Neural crest cell (in vitro differentiated cells): ENCODE measurements at regions not wholly inside any gene's neighbourhood (a gene's known extent, or its start where the extent isn't known, plus 50 kb on each side); places are given as distances from the start of the nearest gene placed in this dataset.

Experiments used
- DNase-seq: peaks from one replicate; pipeline ENCODE4 v3.0.0; 2021; ENCODE audit warnings: low read depth, mixed read lengths, low spot score
- H3K27ac Mint-ChIP-seq: one replicate; pipeline ENCODE4 v1.8.0; 2021; ENCODE audit warnings: mild to moderate bottlenecking, mixed read lengths; ENCODE audit not compliant: unreplicated experiment
- H3K27me3 Mint-ChIP-seq: 2 replicates; pipeline ENCODE4 v1.8.0; 2021; ENCODE audit warnings: low read depth, mild to moderate bottlenecking, mixed read lengths
- H3K36me3 Mint-ChIP-seq: 2 replicates; pipeline ENCODE4 v1.8.0; 2021; ENCODE audit warnings: low read depth, mild to moderate bottlenecking, mixed read lengths
- H3K4me1 Mint-ChIP-seq: 2 replicates; pipeline ENCODE4 v1.8.0; 2021; ENCODE audit warnings: mixed read lengths
- H3K4me3 Mint-ChIP-seq: one replicate; pipeline ENCODE4 v1.8.0; 2021; ENCODE audit warnings: mild to moderate bottlenecking, mixed read lengths
- H3K9me3 Mint-ChIP-seq: 2 replicates; pipeline ENCODE4 v1.8.0; 2021; ENCODE audit warnings: mixed read lengths
- CTCF ChIP-seq: fragments of 200-600 bp; sonication (generic); conservative IDR thresholded peaks from 2 replicates; pipeline ENCODE4 v1.5.0; 2021; ENCODE audit warnings: antibody characterized with exemption, mild to moderate bottlenecking

GRCh38 chr2:138414014-138414413 lies 87.6 kb upstream of the SPOPL start:
- H3K27ac Mint-ChIP-seq: no peak overlapping the region
- no peak for TF ChIP-seq CTCF
- no peaks in the 10 kb centered on the region for H3K4me1 Mint-ChIP-seq
- H3K9me3 Mint-ChIP-seq: peaks cover 17% of the 10 kb centered on the region
- H3K27me3 Mint-ChIP-seq: no peaks in the 10 kb centered on the region
- H3K36me3 Mint-ChIP-seq: peaks cover 19% of the 10 kb centered on the region
- no peak overlapping the region for H3K4me3 Mint-ChIP-seq
- no peak for DNase-seq

- TF ChIP-seq CTCF: no peak
- Mint-ChIP-seq H3K4me1 (no peaks in the 10 kb centered on the region), H3K9me3 (peaks cover 15% of the 10 kb centered on the region), H3K27ac (no peak overlapping the region), H3K27me3 (no peaks in the 10 kb centered on the region), H3K4me3 (no peak overlapping the region), H3K36me3 (peaks cover 18% of the 10 kb centered on the region)
- DNase-seq: no peak
Measured at GRCh38 chr2:138415985-138416384, 85.6 kb upstream of the SPOPL start.

- Mint-ChIP-seq H3K27ac (no peak overlapping the region), H3K36me3 (peaks cover 6% of the 10 kb centered on the region)
Measured at GRCh38 chr2:138418453-138418852, 83.1 kb upstream of the SPOPL start.

GRCh38 chr2:138421315-138421970 lies 80.1 kb upstream of the SPOPL start:
- H3K9me3 Mint-ChIP-seq: peaks cover 12% of the 10 kb centered on the region
- H3K27me3 Mint-ChIP-seq: no peaks in the 10 kb centered on the region
- peaks cover 5% of the 10 kb centered on the region for H3K4me1 Mint-ChIP-seq
- H3K4me3 Mint-ChIP-seq: no peak overlapping the region
- H3K36me3 Mint-ChIP-seq: peaks cover 5% of the 10 kb centered on the region
- H3K27ac Mint-ChIP-seq: no peak overlapping the region
- TF ChIP-seq CTCF: no peak
- DNase-seq: no peak

More at GRCh38 chr2:138418453-138418852, 83.1 kb upstream of the SPOPL start:
- peaks cover 2% of the 10 kb centered on the region for H3K4me1 Mint-ChIP-seq
- DNase-seq: no peak
- no peak for TF ChIP-seq CTCF
- H3K4me3 Mint-ChIP-seq: no peak overlapping the region
- H3K27me3 Mint-ChIP-seq: no peaks in the 10 kb centered on the region
- H3K9me3 Mint-ChIP-seq: peaks cover 6% of the 10 kb centered on the region

- Mint-ChIP-seq H3K4me1 (peaks cover 5% of the 10 kb centered on the region), H3K9me3 (peaks cover 17% of the 10 kb centered on the region), H3K27ac (no peak overlapping the region), H3K36me3 (peaks cover 10% of the 10 kb centered on the region), H3K27me3 (no peaks in the 10 kb centered on the region), H3K4me3 (no peak overlapping the region)
- no peak for TF ChIP-seq CTCF
- DNase-seq: no peak
Measured at GRCh38 chr2:138421971-138422335, 79.6 kb upstream of the SPOPL start.

- H3K9me3 Mint-ChIP-seq: peaks cover 17% of the 10 kb centered on the region
- no peak for TF ChIP-seq CTCF
- no peak overlapping the region for H3K27ac Mint-ChIP-seq
- no peak overlapping the region for H3K4me3 Mint-ChIP-seq
- no peak for DNase-seq
- H3K27me3 Mint-ChIP-seq: no peaks in the 10 kb centered on the region
- peaks cover 11% of the 10 kb centered on the region for H3K36me3 Mint-ChIP-seq
- peaks cover 5% of the 10 kb centered on the region for H3K4me1 Mint-ChIP-seq
Measured at GRCh38 chr2:138423198-138423597, 78.4 kb upstream of the SPOPL start.
